ENCODE measurements at regions not wholly inside any gene's neighbourhood (a gene's known extent, or its start where the extent isn't known, plus 50 kb on each side); places are given as distances from the start of the nearest gene placed in this dataset.

DNA sequence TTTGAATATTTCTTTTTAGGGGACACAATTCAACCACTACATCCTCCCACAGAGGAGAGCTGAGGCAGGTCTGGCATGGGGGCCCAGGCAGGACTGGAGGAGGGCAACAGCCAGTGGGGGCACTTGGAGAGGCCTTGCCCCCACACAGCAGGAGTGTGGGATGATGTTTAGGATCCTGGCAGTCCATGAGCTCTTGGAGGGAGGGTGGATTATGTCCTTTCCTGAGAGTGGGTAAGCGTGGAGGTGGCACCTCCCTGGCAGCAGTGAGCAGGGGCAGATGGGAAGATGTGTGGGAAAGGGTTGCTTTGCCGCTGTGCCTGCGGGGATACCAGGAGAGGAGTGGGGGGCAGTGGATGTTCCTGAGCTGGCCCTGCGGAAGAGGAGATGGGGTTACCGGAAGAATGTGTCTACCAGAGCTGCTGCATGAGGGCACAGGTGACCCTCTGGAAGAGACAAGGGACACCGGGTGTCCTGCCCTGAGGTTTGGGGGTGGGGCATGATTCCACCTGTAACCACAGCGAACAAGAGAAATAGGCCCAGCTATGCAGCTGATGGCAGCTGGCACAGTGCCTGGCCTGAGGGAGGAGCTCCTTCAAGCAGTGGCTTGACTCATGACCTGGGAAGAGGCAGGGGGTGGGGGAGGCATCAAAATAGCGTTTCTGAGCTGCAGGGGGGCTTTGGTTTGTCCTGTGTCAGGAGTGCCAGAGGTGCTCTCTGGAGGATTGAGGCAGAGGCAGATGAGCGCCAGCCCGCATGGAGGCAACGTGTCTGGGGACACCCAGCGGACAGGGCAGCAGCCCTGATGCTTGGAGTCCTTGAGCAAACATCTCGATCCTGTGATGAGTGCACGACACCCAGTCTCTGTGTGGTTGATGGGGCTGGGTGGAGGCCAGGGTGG is 123.9 kb upstream of the TMPRSS2 start:
- Histone ChIP-seq H3K27me3 (ENCODE audit: control insufficient read depth, insufficient read depth, low read length) (no peaks in the 10 kb centered on the region), H3K4me3 (ENCODE audit: low read length) (no peak overlapping the region), H3K4me1 (ENCODE audit: control insufficient read depth, insufficient read depth, low read length) (no peaks in the 10 kb centered on the region), H3K27ac (ENCODE audit: low read length) (no peak overlapping the region), H3K9me3 (ENCODE audit: control insufficient read depth, insufficient read depth, low read length) (no peaks in the 10 kb centered on the region), H3K36me3 (ENCODE audit: control insufficient read depth, insufficient read depth, low read length) (no peaks in the 10 kb centered on the region)
- TF ChIP-seq CTCF (IDR thresholded peaks at IDR 0.05), result no peak
- Mint-ChIP-seq H3K27me3 (ENCODE audit: low read depth in 2 of 2) (peaks cover 0 to 14% of the 10 kb centered on the region in 2 donors), H3K36me3 (no peaks in the 10 kb centered on the region), H3K4me1 (no peaks in the 10 kb centered on the region), H3K4me3 (no peak overlapping the region), H3K27ac (no peak overlapping the region), H3K9me3 (peaks cover 0 to 6% of the 10 kb centered on the region in 2 donors)
- 75% methylated on average over 14 of the region's 14 CpGs for WGBS (ENCODE audit: insufficient coverage)
- intact Hi-C loops (cut with micrococcal nuclease), result no loop called here
- DNase-seq (no peak), ATAC-seq (no peak)

DNA sequence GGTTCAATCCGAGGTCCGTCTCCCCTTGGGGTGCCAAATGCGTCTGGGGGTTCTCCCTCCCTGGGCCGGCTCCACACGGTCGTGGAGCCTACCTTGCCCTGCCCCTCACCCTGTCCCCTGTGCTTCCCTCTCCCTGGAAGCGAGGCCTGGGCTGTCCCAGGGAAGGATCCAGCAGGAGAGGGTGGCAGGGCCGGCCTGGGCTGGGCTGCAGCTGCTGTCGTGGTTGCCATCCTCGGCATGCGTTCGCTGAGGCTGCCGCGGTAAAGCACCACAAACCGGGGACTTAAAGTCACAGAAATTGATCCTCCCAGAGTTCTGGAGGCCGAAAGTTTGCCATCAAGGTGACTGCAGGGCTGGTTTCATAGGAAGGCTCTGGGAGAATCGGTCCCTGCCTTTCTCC is 123.0 kb upstream of the TMPRSS2 start:
- H3K9me3 Mint-ChIP-seq, result peaks cover 0 to 4% of the 10 kb centered on the region in 2 donors
- H3K27ac Mint-ChIP-seq, result no peak overlapping the region
- Histone ChIP-seq H3K36me3 (ENCODE audit: control insufficient read depth, insufficient read depth, low read length) (no peaks in the 10 kb centered on the region), H3K27me3 (ENCODE audit: control insufficient read depth, insufficient read depth, low read length) (no peaks in the 10 kb centered on the region), H3K27ac (ENCODE audit: low read length) (no peak overlapping the region), H3K4me3 (ENCODE audit: low read length) (no peak overlapping the region), H3K9me3 (ENCODE audit: control insufficient read depth, insufficient read depth, low read length) (no peaks in the 10 kb centered on the region), H3K4me1 (ENCODE audit: control insufficient read depth, insufficient read depth, low read length) (no peaks in the 10 kb centered on the region)
- H3K36me3 Mint-ChIP-seq, result no peaks in the 10 kb centered on the region
- TF ChIP-seq CTCF (IDR thresholded peaks at IDR 0.05), result no peak
- DNase-seq, result no peak
- no peak overlapping the region for H3K4me3 Mint-ChIP-seq
- intact Hi-C loops (cut with micrococcal nuclease), result no loop called here
- peaks cover 0 to 12% of the 10 kb centered on the region in 2 donors for H3K27me3 Mint-ChIP-seq (ENCODE audit: low read depth in 2 of 2)
- no peaks in the 10 kb centered on the region for H3K4me1 Mint-ChIP-seq
- no peak for ATAC-seq
- 87% methylated on average over 17 of the region's 17 CpGs for WGBS (ENCODE audit: insufficient coverage)

DNA sequence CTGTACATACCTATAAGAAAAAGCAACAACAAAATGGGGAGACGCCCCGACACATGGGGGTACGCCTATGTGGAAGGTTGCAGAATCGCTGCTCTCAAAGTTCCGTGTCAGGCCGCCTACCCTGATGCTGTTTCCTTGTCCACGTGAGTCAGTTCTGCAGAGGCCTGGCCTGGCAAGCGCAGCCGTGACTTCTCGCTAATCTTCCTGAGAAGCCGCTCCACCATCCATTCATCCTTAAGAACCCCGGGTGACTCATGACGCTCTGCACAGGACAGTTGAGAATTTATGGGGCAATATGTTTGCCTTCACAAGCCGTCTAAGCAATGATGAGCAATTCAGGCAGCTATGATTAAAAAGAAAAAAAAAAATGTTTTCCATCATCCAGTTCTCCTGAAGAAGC is 122.3 kb upstream of the TMPRSS2 start:
- H3K36me3 Mint-ChIP-seq, result no peaks in the 10 kb centered on the region
- no peaks in the 10 kb centered on the region for H3K9me3 Mint-ChIP-seq
- H3K9me3 ChIP-seq (ENCODE audit: control insufficient read depth, insufficient read depth, low read length), result no peaks in the 10 kb centered on the region
- DNase-seq (no peak), ATAC-seq (no peak)
- no peaks in the 10 kb centered on the region for H3K4me1 Mint-ChIP-seq
- no peak overlapping the region for H3K4me3 ChIP-seq (ENCODE audit: low read length)
- intact Hi-C loops (cut with micrococcal nuclease), result no loop called here
- no peaks in the 10 kb centered on the region for H3K36me3 ChIP-seq (ENCODE audit: control insufficient read depth, insufficient read depth, low read length)
- H3K4me3 Mint-ChIP-seq, result no peak overlapping the region
- no peaks in the 10 kb centered on the region for H3K27me3 ChIP-seq (ENCODE audit: control insufficient read depth, insufficient read depth, low read length)
- 93% methylated on average over 14 of the region's 14 CpGs for WGBS (ENCODE audit: insufficient coverage)
- H3K27ac Mint-ChIP-seq, result no peak overlapping the region
- H3K4me1 ChIP-seq (ENCODE audit: control insufficient read depth, insufficient read depth, low read length), result no peaks in the 10 kb centered on the region
- no peak overlapping the region for H3K27ac ChIP-seq (ENCODE audit: low read length)
- peaks cover 0 to 11% of the 10 kb centered on the region in 2 donors for H3K27me3 Mint-ChIP-seq (ENCODE audit: low read depth in 2 of 2)
- TF ChIP-seq CTCF (IDR thresholded peaks at IDR 0.05), result no peak

GRCh38 chr21:41628256-41628655 is 120.3 kb upstream of the TMPRSS2 start:
- H3K4me3 ChIP-seq (ENCODE audit: low read length), result no peak overlapping the region
- TF ChIP-seq CTCF (IDR thresholded peaks at IDR 0.05), result no peak
- H3K27ac Mint-ChIP-seq, result no peak overlapping the region
- no peaks in the 10 kb centered on the region for H3K9me3 Mint-ChIP-seq
- H3K27ac ChIP-seq (ENCODE audit: low read length), result no peak overlapping the region
- no peaks in the 10 kb centered on the region for H3K9me3 ChIP-seq (ENCODE audit: control insufficient read depth, insufficient read depth, low read length)
- H3K36me3 ChIP-seq (ENCODE audit: control insufficient read depth, insufficient read depth, low read length), result no peaks in the 10 kb centered on the region
- no peaks in the 10 kb centered on the region for H3K4me1 ChIP-seq (ENCODE audit: control insufficient read depth, insufficient read depth, low read length)
- H3K27me3 ChIP-seq (ENCODE audit: control insufficient read depth, insufficient read depth, low read length), result no peaks in the 10 kb centered on the region
- ATAC-seq (no peak), DNase-seq (no peak)
- no peak overlapping the region for H3K4me3 Mint-ChIP-seq
- WGBS (ENCODE audit: insufficient coverage), result 93% methylated on average over 4 of the region's 4 CpGs
- intact Hi-C loops (cut with micrococcal nuclease), result no loop called here
- no peaks in the 10 kb centered on the region for H3K36me3 Mint-ChIP-seq
- H3K4me1 Mint-ChIP-seq, result no peaks in the 10 kb centered on the region
- peaks cover 12 to 15% of the 10 kb centered on the region in 2 donors for H3K27me3 Mint-ChIP-seq (ENCODE audit: low read depth in 2 of 2)
